ENCODE measurements at regions not wholly inside any gene's neighbourhood (a gene's known extent, or its start where the extent isn't known, plus 50 kb on each side); places are given as distances from the start of the nearest gene placed in this dataset.

DNA sequence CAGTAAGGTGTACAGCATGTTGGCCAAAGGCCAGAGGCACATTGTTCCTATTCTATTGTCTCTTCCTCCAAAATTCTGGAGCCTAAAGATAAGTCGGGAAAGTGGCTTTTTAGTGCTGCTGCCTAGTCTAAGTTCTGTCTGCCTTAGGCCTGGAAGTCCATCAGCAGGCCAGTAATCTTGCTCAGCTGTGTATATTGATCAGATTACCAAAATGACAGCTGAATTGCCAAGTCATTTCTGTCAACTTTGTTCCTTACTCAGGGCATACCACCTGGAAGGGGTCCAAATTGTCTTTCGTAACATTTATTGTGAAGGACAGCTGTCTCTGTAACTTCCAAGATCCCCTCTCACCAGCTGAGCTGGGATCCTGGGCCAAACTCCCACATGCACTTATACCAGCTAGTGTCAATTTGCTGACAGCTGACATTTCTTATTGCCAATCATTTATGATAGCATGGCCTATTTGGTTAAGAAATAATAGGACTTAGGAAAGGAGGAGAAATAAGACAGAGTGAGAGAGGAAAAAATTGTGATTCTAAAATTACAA, 116.8 kb upstream of the FSHR start:
- H3K4me1 ChIP-seq = no peaks in the 10 kb centered on the region
- intact Hi-C loops (cut with DNase I) = no loop called here
- no peak overlapping the region for H3K4me3 ChIP-seq
- no peaks in the 10 kb centered on the region for H3K36me3 ChIP-seq
- peaks cover 0 to 3% (median 0%) of the 10 kb centered on the region in 3 donors for H3K27me3 ChIP-seq
- 22 to 74% methylated on average over 2 of the region's 2 CpGs for WGBS, 2 donors
- no peak overlapping the region for H3K27ac ChIP-seq
- DNase-seq = no peak
- no peak for TF ChIP-seq EP300 (IDR thresholded peaks at IDR 0.05)
- TF ChIP-seq CTCF (IDR thresholded peaks at IDR 0.05) = no peak
- TF ChIP-seq POLR2A (IDR thresholded peaks at IDR 0.05) = no peak
- no peak for TF ChIP-seq POLR2AphosphoS5 (IDR thresholded peaks at IDR 0.05)
- no peaks in the 10 kb centered on the region for H3K9me3 ChIP-seq

DNA sequence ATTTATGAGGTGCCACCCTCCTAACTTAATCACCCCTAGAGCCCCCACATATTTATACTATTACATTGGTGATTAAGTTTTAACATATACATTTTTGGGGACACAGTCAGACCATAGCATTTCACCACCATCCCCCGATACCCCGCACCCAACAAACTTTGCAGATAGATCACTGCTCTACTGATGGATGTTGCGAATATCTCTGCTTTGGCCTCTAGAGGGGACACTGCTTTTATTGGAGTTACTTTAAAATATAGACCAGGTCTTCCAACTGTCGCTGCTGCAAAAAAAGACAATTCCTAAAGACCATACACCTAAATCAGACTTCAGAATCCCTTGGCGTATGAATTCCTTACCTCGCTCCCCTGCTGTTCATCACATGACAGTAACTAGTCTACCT, 115.8 kb upstream of the FSHR start:
- no peak overlapping the region for H3K27ac ChIP-seq

DNA sequence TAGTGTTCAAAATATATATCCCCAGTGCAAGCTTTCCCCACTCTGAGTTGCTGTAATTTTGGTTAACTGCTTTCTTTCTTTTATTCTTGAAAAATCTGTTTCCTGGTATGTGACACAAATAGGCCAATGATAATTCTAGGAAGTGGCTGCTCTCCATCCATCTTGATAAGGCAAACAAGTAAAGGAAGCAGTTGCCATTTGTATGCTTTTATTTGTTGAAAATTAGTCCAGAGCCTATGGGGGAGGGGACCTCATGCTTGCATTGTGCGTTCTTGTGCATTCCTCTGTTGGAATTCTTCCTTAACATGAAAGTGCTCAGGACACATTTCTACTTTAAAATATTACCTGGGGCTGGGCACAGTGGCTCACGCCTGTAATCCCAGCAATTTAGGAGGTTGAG, 111.2 kb upstream of the FSHR start:
- H3K27me3 ChIP-seq = peaks cover 0 to 8% (median 0%) of the 10 kb centered on the region in 3 donors
- H3K4me1 ChIP-seq = peaks cover 0 to 10% (median 0%) of the 10 kb centered on the region in 4 donors
- WGBS, 2 donors = 71 to 83% methylated on average over 2 of the region's 2 CpGs
- DNase-seq = no peak
- intact Hi-C loops (cut with DNase I) = no loop called here
- TF ChIP-seq EP300 (IDR thresholded peaks at IDR 0.05) (no peak), CTCF (IDR thresholded peaks at IDR 0.05) (no peak), POLR2A (IDR thresholded peaks at IDR 0.05) (no peak), POLR2AphosphoS5 (IDR thresholded peaks at IDR 0.05) (no peak)
- H3K9me3 ChIP-seq = no peaks in the 10 kb centered on the region
- no peaks in the 10 kb centered on the region for H3K36me3 ChIP-seq
- no peak overlapping the region for H3K27ac ChIP-seq
- no peak overlapping the region for H3K4me3 ChIP-seq

More for the DNA sequence above, 115.8 kb upstream of the FSHR start:
- DNase-seq = no peak
- Histone ChIP-seq H3K9me3 (no peaks in the 10 kb centered on the region), H3K4me1 (no peaks in the 10 kb centered on the region), H3K27me3 (peaks cover 0 to 8% (median 0%) of the 10 kb centered on the region in 3 donors), H3K4me3 (no peak overlapping the region), H3K36me3 (no peaks in the 10 kb centered on the region)
- intact Hi-C loops (cut with DNase I) = no loop called here
- no peak for TF ChIP-seq CTCF (IDR thresholded peaks at IDR 0.05)
- TF ChIP-seq POLR2AphosphoS5 (IDR thresholded peaks at IDR 0.05) = no peak
- TF ChIP-seq EP300 (IDR thresholded peaks at IDR 0.05) = no peak
- TF ChIP-seq POLR2A (IDR thresholded peaks at IDR 0.05) = no peak
- WGBS, 2 donors = 94 to 97% methylated on average over 6 of the region's 6 CpGs

DNA sequence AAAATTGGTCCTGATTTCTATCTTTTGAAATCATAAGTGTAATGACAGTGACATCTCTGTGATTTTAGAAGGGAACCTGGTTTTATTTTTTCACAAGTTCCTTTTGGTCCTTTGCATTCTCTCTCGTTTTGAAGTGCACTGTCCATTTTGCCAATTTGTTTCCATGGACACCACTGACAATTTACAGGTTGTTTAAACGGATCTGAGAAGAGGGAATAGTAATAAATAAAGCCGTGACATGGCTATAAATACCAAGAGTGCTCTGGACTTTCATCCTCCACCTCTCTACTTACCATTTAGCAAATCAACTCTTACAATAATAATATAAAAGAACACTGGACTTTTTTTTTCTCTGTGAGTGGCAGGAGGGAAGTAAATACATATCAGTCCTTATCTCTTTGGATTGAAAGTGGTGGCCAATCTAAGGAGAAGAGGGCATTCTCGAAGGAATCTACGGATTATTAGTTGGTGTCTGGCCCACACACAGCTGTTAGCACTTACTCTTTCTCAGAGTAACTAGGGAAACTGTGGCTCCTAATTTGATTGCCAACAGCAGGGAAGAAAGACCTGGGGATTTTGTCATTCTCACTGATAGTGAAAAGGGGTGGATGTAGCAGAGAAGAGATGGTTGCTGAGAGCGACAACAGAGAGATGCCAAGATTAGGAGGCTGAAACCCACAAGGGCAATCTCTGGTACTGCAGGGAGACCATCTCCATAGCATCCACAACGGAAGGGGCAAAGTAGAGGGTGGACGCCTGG, 108.7 kb upstream of the FSHR start:
- no peak for DNase-seq
- H3K4me3 ChIP-seq = no peak overlapping the region
- WGBS, 2 donors = 49 to 65% methylated on average over 8 of the region's 8 CpGs
- no peaks in the 10 kb centered on the region for H3K36me3 ChIP-seq
- no peak for TF ChIP-seq EP300 (IDR thresholded peaks at IDR 0.05)
- no peak for TF ChIP-seq POLR2AphosphoS5 (IDR thresholded peaks at IDR 0.05)
- TF ChIP-seq POLR2A (IDR thresholded peaks at IDR 0.05) = no peak
- no peak for TF ChIP-seq CTCF (IDR thresholded peaks at IDR 0.05)
- no peaks in the 10 kb centered on the region for H3K9me3 ChIP-seq
- intact Hi-C loops (cut with DNase I) = no loop called here
- H3K4me1 ChIP-seq = peaks cover 0 to 10% (median 0%) of the 10 kb centered on the region in 4 donors
- peaks cover 0 to 8% (median 0%) of the 10 kb centered on the region in 3 donors for H3K27me3 ChIP-seq
- no peak overlapping the region for H3K27ac ChIP-seq
